HG02798 (cell line): ENCODE measurements at regions not wholly inside any gene's neighbourhood (a gene's known extent, or its start where the extent isn't known, plus 50 kb on each side); places are given as distances from the start of the nearest gene placed in this dataset.

Experiments used
- ATAC-seq: cut with Tn5 transposase; IDR thresholded peaks from one replicate; pipeline ENCODE4 v1.9.1; 2021; ENCODE audit warnings: mild to moderate bottlenecking; ENCODE audit not compliant: unreplicated experiment, poor library complexity

GRCh38 chr10:110355141-110355831 is 50.6 kb upstream of the SMNDC1 start:
- ATAC-seq, result peak; percentile 43

- ATAC-seq, result peak; percentile 13
These were observed 51.4 kb upstream of the SMNDC1 start for GRCh38 chr10:110355922-110356627.

- peak; percentile 77 for ATAC-seq
These were observed 52.0 kb upstream of the SMNDC1 start for GRCh38 chr10:110356628-110357245.

GRCh38 chr10:110357252-110357780 is 52.6 kb upstream of the SMNDC1 start:
- peak; percentile 29 for ATAC-seq

GRCh38 chr10:110357871-110358270 is 53.2 kb upstream of the SMNDC1 start:
- ATAC-seq, result no peak

- ATAC-seq, result no peak
These were observed 53.6 kb upstream of the SMNDC1 start for GRCh38 chr10:110358278-110358677.

GRCh38 chr10:110358869-110359629 is 54.3 kb upstream of the SMNDC1 start:
- no peak for ATAC-seq

GRCh38 chr10:110360857-110361474 is 56.2 kb upstream of the SMNDC1 start:
- no peak for ATAC-seq

GRCh38 chr10:110361800-110362456 is 57.2 kb upstream of the SMNDC1 start:
- no peak for ATAC-seq

- no peak for ATAC-seq
These were observed 59.1 kb upstream of the SMNDC1 start for GRCh38 chr10:110363572-110364411.

- no peak for ATAC-seq
These were observed 59.8 kb upstream of the SMNDC1 start for GRCh38 chr10:110364531-110364937.

- ATAC-seq, result no peak
These were observed 60.8 kb upstream of the SMNDC1 start for GRCh38 chr10:110365356-110366143.

GRCh38 chr10:110366635-110367034 is 61.9 kb upstream of the SMNDC1 start:
- ATAC-seq, result no peak

- ATAC-seq, result peak; percentile 58
These were observed 63.3 kb upstream of the SMNDC1 start for GRCh38 chr10:110368002-110368401.

- ATAC-seq, result no peak
These were observed 63.8 kb upstream of the SMNDC1 start for GRCh38 chr10:110368556-110368955.

GRCh38 chr10:110370006-110370405 is 65.3 kb upstream of the SMNDC1 start:
- ATAC-seq, result no peak

- no peak for ATAC-seq
These were observed 67.9 kb upstream of the SMNDC1 start for GRCh38 chr10:110372656-110373055.

GRCh38 chr10:110373059-110373458 is 68.3 kb upstream of the SMNDC1 start:
- no peak for ATAC-seq
